ENCODE measurements at regions not wholly inside any gene's neighbourhood (a gene's known extent, or its start where the extent isn't known, plus 50 kb on each side); places are given as distances from the start of the nearest gene placed in this dataset.

DNA sequence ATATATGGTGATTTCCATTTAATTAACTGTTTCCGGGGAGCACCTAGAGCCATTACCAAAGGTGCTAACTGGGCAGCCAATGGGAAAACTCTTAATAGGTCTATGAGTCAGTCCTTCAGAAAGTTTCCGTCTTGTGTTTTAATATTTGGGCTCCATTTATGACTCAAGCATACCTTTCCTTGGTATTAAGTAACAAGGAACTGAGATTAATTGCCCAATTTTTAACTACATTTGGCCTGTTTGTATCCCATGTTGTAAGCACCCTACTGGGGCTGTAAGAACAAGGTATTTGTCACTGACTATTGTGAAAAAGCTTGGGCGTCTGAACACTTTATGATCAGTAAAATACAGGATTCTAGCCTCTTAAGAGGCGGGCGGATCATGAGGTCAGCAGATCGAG is 62.8 kb upstream of the FOXN3 start:
- no peaks in the 10 kb centered on the region for H3K36me3 ChIP-seq (ENCODE audit: control insufficient read depth, insufficient read depth, low read length)
- peaks cover 24% of the 10 kb centered on the region for H3K4me1 Mint-ChIP-seq
- no peak overlapping the region for H3K27ac ChIP-seq (ENCODE audit: low read depth, low read length)
- no peaks in the 10 kb centered on the region for H3K27me3 ChIP-seq (ENCODE audit: control insufficient read depth, insufficient read depth, low read length, poor library complexity, severe bottlenecking)
- H3K9me3 ChIP-seq (ENCODE audit: control insufficient read depth, low read length) = no peaks in the 10 kb centered on the region
- peaks cover 2% of the 10 kb centered on the region for H3K9me3 Mint-ChIP-seq
- no peak for DNase-seq
- H3K36me3 Mint-ChIP-seq (ENCODE audit: low read depth) = peaks cover 1% of the 10 kb centered on the region
- TF ChIP-seq, protein P1, sequence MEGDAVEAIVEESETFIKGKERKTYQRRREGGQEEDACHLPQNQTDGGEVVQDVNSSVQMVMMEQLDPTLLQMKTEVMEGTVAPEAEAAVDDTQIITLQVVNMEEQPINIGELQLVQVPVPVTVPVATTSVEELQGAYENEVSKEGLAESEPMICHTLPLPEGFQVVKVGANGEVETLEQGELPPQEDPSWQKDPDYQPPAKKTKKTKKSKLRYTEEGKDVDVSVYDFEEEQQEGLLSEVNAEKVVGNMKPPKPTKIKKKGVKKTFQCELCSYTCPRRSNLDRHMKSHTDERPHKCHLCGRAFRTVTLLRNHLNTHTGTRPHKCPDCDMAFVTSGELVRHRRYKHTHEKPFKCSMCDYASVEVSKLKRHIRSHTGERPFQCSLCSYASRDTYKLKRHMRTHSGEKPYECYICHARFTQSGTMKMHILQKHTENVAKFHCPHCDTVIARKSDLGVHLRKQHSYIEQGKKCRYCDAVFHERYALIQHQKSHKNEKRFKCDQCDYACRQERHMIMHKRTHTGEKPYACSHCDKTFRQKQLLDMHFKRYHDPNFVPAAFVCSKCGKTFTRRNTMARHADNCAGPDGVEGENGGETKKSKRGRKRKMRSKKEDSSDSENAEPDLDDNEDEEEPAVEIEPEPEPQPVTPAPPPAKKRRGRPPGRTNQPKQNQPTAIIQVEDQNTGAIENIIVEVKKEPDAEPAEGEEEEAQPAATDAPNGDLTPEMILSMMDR (conservative IDR thresholded peaks at IDR 0.05) = no peak
- H3K27ac Mint-ChIP-seq = no peak overlapping the region
- peaks cover 5% of the 10 kb centered on the region for H3K4me1 ChIP-seq (ENCODE audit: control insufficient read depth, insufficient read depth, low read length)
- H3K27me3 Mint-ChIP-seq (ENCODE audit: insufficient read depth) = peaks cover 2% of the 10 kb centered on the region
- no peak overlapping the region for H3K4me3 Mint-ChIP-seq
- no peak overlapping the region for H3K9ac ChIP-seq (ENCODE audit: extremely low read depth, low read length, poor library complexity, severe bottlenecking)
- no peak overlapping the region for H3K4me3 ChIP-seq (ENCODE audit: low read length)
- 91 to 100% methylated on average over 5 to 6 of the region's 6 CpGs for WGBS, 2 experiments (ENCODE audit: insufficient coverage in 1 of 2, insufficient read length in 1 of 2)

- H3K9ac ChIP-seq (ENCODE audit: extremely low read depth, low read length, poor library complexity, severe bottlenecking) = no peak overlapping the region
- H3K9me3 ChIP-seq (ENCODE audit: control insufficient read depth, low read length) = no peaks in the 10 kb centered on the region
- peak overlapping the region; percentile 3 for H3K27ac Mint-ChIP-seq
- no peak for DNase-seq
- no peak overlapping the region for H3K4me3 Mint-ChIP-seq
- peaks cover 3% of the 10 kb centered on the region for H3K9me3 Mint-ChIP-seq
- no peak overlapping the region for H3K27ac ChIP-seq (ENCODE audit: low read depth, low read length)
- WGBS, 2 experiments (ENCODE audit: insufficient coverage in 1 of 2, insufficient read length in 1 of 2) = 90 to 95% methylated on average over 4 of the region's 4 CpGs
- peaks cover 24% of the 10 kb centered on the region for H3K4me1 Mint-ChIP-seq
- H3K4me1 ChIP-seq (ENCODE audit: control insufficient read depth, insufficient read depth, low read length) = peaks cover 5% of the 10 kb centered on the region
- H3K36me3 ChIP-seq (ENCODE audit: control insufficient read depth, insufficient read depth, low read length) = no peaks in the 10 kb centered on the region
- H3K27me3 ChIP-seq (ENCODE audit: control insufficient read depth, insufficient read depth, low read length, poor library complexity, severe bottlenecking) = no peaks in the 10 kb centered on the region
- TF ChIP-seq, protein P1 (conservative IDR thresholded peaks at IDR 0.05) = no peak
- H3K36me3 Mint-ChIP-seq (ENCODE audit: low read depth) = peaks cover 6% of the 10 kb centered on the region
- H3K4me3 ChIP-seq (ENCODE audit: low read length) = no peak overlapping the region
- H3K27me3 Mint-ChIP-seq (ENCODE audit: insufficient read depth) = peaks cover 2% of the 10 kb centered on the region
Measured at GRCh38 chr14:89477391-89477790, 60.4 kb upstream of the FOXN3 start.

- H3K9ac ChIP-seq (ENCODE audit: extremely low read depth, low read length, poor library complexity, severe bottlenecking) = no peak overlapping the region
- peaks cover 3% of the 10 kb centered on the region for H3K9me3 Mint-ChIP-seq
- H3K27me3 ChIP-seq (ENCODE audit: control insufficient read depth, insufficient read depth, low read length, poor library complexity, severe bottlenecking) = no peaks in the 10 kb centered on the region
- H3K27ac ChIP-seq (ENCODE audit: low read depth, low read length) = no peak overlapping the region
- H3K27me3 Mint-ChIP-seq (ENCODE audit: insufficient read depth) = peaks cover 2% of the 10 kb centered on the region
- TF ChIP-seq, protein P1 (conservative IDR thresholded peaks at IDR 0.05) = no peak
- H3K9me3 ChIP-seq (ENCODE audit: control insufficient read depth, low read length) = no peaks in the 10 kb centered on the region
- DNase-seq = no peak
- no peaks in the 10 kb centered on the region for H3K36me3 ChIP-seq (ENCODE audit: control insufficient read depth, insufficient read depth, low read length)
- H3K4me3 Mint-ChIP-seq = no peak overlapping the region
- H3K36me3 Mint-ChIP-seq (ENCODE audit: low read depth) = peaks cover 8% of the 10 kb centered on the region
- peaks cover 24% of the 10 kb centered on the region for H3K4me1 Mint-ChIP-seq
- H3K27ac Mint-ChIP-seq = no peak overlapping the region
- 91 to 93% methylated on average over 10 of the region's 10 CpGs for WGBS, 2 experiments (ENCODE audit: insufficient coverage in 1 of 2, insufficient read length in 1 of 2)
- no peak overlapping the region for H3K4me3 ChIP-seq (ENCODE audit: low read length)
- H3K4me1 ChIP-seq (ENCODE audit: control insufficient read depth, insufficient read depth, low read length) = peaks cover 5% of the 10 kb centered on the region
Measured at GRCh38 chr14:89476354-89476896, 59.4 kb upstream of the FOXN3 start.
